ENCODE measurements at regions not wholly inside any gene's neighbourhood (a gene's known extent, or its start where the extent isn't known, plus 50 kb on each side); places are given as distances from the start of the nearest gene placed in this dataset.

DNA sequence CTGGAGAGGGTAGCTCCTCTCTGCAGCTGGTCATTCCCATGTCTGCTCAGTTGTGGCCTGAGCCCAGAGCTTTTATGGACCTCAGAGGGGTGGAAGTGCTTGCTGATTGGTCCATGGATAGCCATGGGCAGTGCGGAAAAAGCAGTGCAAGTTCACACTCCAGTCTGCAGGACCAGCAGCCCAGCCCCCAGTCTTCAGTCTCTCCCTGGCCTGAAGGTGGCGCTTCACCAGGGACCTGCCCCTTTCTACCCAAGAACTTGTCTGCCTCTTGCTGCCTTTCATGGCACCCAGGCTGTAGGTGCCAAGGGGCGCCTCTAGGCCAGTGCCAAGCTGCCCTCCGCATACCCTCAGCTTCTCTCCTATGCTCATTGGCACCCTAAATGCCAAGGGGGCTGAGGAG is 91.0 kb downstream of the TBXT start:
- no peak overlapping the region for H3K4me3 ChIP-seq (ENCODE audit: low read length)
- H3K9ac ChIP-seq (ENCODE audit: low read length): no peak overlapping the region
- no peaks in the 10 kb centered on the region for H3K9me3 ChIP-seq (ENCODE audit: control insufficient read depth, low read length)
- no peaks in the 10 kb centered on the region for H3K4me1 ChIP-seq (ENCODE audit: control insufficient read depth, insufficient read depth, low read length)
- H3K36me3 ChIP-seq (ENCODE audit: control insufficient read depth, insufficient read depth, low read length): no peaks in the 10 kb centered on the region
- H3K27me3 ChIP-seq (ENCODE audit: control insufficient read depth, insufficient read depth, low read length): no peaks in the 10 kb centered on the region

- Histone ChIP-seq H3K4me1 (ENCODE audit: control insufficient read depth, insufficient read depth, low read length) (no peaks in the 10 kb centered on the region), H3K9ac (ENCODE audit: low read length) (no peak overlapping the region), H3K36me3 (ENCODE audit: control insufficient read depth, insufficient read depth, low read length) (no peaks in the 10 kb centered on the region), H3K9me3 (ENCODE audit: control insufficient read depth, low read length) (no peaks in the 10 kb centered on the region), H3K4me3 (ENCODE audit: low read length) (no peak overlapping the region), H3K27me3 (ENCODE audit: control insufficient read depth, insufficient read depth, low read length) (no peaks in the 10 kb centered on the region)
Observed at GRCh38 chr6:166075925-166076324, 91.7 kb downstream of the TBXT start.

- Histone ChIP-seq H3K9ac (ENCODE audit: low read length) (no peak overlapping the region), H3K4me1 (ENCODE audit: control insufficient read depth, insufficient read depth, low read length) (no peaks in the 10 kb centered on the region), H3K27me3 (ENCODE audit: control insufficient read depth, insufficient read depth, low read length) (no peaks in the 10 kb centered on the region), H3K36me3 (ENCODE audit: control insufficient read depth, insufficient read depth, low read length) (no peaks in the 10 kb centered on the region), H3K4me3 (ENCODE audit: low read length) (no peak overlapping the region), H3K9me3 (ENCODE audit: control insufficient read depth, low read length) (no peaks in the 10 kb centered on the region)
Observed at GRCh38 chr6:166075186-166075585, 92.5 kb downstream of the TBXT start.

GRCh38 chr6:166073082-166073481 is 94.6 kb downstream of the TBXT start:
- Histone ChIP-seq H3K27me3 (ENCODE audit: control insufficient read depth, insufficient read depth, low read length) (no peaks in the 10 kb centered on the region), H3K9me3 (ENCODE audit: control insufficient read depth, low read length) (no peaks in the 10 kb centered on the region), H3K9ac (ENCODE audit: low read length) (no peak overlapping the region), H3K4me3 (ENCODE audit: low read length) (no peak overlapping the region), H3K4me1 (ENCODE audit: control insufficient read depth, insufficient read depth, low read length) (no peaks in the 10 kb centered on the region), H3K36me3 (ENCODE audit: control insufficient read depth, insufficient read depth, low read length) (no peaks in the 10 kb centered on the region)

DNA sequence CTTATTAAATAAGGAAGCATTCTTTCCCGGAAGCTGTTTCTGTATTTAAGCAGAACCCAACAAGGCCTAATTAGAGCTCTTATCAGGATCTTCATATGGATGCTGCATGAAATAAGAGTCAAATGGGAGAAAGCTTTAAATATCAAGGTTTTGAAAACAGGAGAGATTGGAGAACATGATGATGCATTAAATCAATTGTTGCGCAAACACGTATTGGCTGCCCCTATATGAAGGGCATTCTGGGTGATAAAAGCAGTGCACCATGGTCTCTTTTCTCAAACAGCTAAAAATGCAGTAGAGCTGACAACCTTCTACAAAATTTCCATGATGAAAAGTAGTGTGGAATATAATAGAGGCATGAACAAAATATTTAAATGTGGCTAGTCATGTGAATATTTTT is 98.9 kb downstream of the TBXT start:
- Histone ChIP-seq H3K27me3 (ENCODE audit: control insufficient read depth, insufficient read depth, low read length) (no peaks in the 10 kb centered on the region), H3K36me3 (ENCODE audit: control insufficient read depth, insufficient read depth, low read length) (no peaks in the 10 kb centered on the region), H3K4me1 (ENCODE audit: control insufficient read depth, insufficient read depth, low read length) (no peaks in the 10 kb centered on the region), H3K4me3 (ENCODE audit: low read length) (no peak overlapping the region), H3K9ac (ENCODE audit: low read length) (no peak overlapping the region), H3K9me3 (ENCODE audit: control insufficient read depth, low read length) (no peaks in the 10 kb centered on the region)

- Histone ChIP-seq H3K27me3 (ENCODE audit: control insufficient read depth, insufficient read depth, low read length) (no peaks in the 10 kb centered on the region), H3K4me1 (ENCODE audit: control insufficient read depth, insufficient read depth, low read length) (no peaks in the 10 kb centered on the region)
Observed at GRCh38 chr6:166058064-166058739, 109.4 kb downstream of the TBXT start.

GRCh38 chr6:166057431-166057830 is 110.2 kb downstream of the TBXT start:
- H3K4me1 ChIP-seq (ENCODE audit: control insufficient read depth, insufficient read depth, low read length): no peaks in the 10 kb centered on the region

More at GRCh38 chr6:166058064-166058739, 109.4 kb downstream of the TBXT start:
- Histone ChIP-seq H3K9ac (ENCODE audit: low read length) (no peak overlapping the region), H3K36me3 (ENCODE audit: control insufficient read depth, insufficient read depth, low read length) (no peaks in the 10 kb centered on the region), H3K4me3 (ENCODE audit: low read length) (no peak overlapping the region), H3K9me3 (ENCODE audit: control insufficient read depth, low read length) (no peaks in the 10 kb centered on the region)

GRCh38 chr6:166056637-166057036 is 111.0 kb downstream of the TBXT start:
- Histone ChIP-seq H3K4me1 (ENCODE audit: control insufficient read depth, insufficient read depth, low read length) (no peaks in the 10 kb centered on the region), H3K27me3 (ENCODE audit: control insufficient read depth, insufficient read depth, low read length) (no peaks in the 10 kb centered on the region), H3K4me3 (ENCODE audit: low read length) (no peak overlapping the region), H3K36me3 (ENCODE audit: control insufficient read depth, insufficient read depth, low read length) (no peaks in the 10 kb centered on the region), H3K9me3 (ENCODE audit: control insufficient read depth, low read length) (no peaks in the 10 kb centered on the region), H3K9ac (ENCODE audit: low read length) (no peak overlapping the region)

More at GRCh38 chr6:166057431-166057830, 110.2 kb downstream of the TBXT start:
- no peaks in the 10 kb centered on the region for H3K36me3 ChIP-seq (ENCODE audit: control insufficient read depth, insufficient read depth, low read length)
- H3K27me3 ChIP-seq (ENCODE audit: control insufficient read depth, insufficient read depth, low read length): no peaks in the 10 kb centered on the region
- H3K4me3 ChIP-seq (ENCODE audit: low read length): no peak overlapping the region
- H3K9ac ChIP-seq (ENCODE audit: low read length): no peak overlapping the region
- H3K9me3 ChIP-seq (ENCODE audit: control insufficient read depth, low read length): no peaks in the 10 kb centered on the region

- H3K36me3 ChIP-seq (ENCODE audit: control insufficient read depth, insufficient read depth, low read length): no peaks in the 10 kb centered on the region
- H3K9me3 ChIP-seq (ENCODE audit: control insufficient read depth, low read length): no peaks in the 10 kb centered on the region
- H3K9ac ChIP-seq (ENCODE audit: low read length): no peak overlapping the region
- no peaks in the 10 kb centered on the region for H3K27me3 ChIP-seq (ENCODE audit: control insufficient read depth, insufficient read depth, low read length)
- no peaks in the 10 kb centered on the region for H3K4me1 ChIP-seq (ENCODE audit: control insufficient read depth, insufficient read depth, low read length)
- no peak overlapping the region for H3K4me3 ChIP-seq (ENCODE audit: low read length)
Observed at GRCh38 chr6:166055801-166056200, 111.8 kb downstream of the TBXT start.

DNA sequence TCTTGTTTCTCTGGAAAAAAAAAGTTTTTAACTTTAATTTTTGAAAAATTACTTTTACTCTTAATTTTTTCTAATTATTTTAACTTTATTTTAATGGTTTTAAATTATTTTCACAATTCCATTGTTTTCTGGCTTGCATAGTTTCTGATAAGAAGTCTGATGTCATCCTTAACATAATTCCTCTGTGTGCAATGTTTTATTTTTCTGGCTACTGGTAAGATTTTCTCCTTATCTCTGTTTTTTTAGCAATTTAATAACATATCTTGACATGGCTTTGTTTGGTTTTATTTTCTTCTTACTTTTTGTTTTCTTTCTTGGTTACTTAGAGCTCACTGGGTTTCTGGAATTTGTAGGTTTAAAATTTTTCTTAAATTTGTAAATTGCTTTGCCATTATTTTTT is 114.8 kb downstream of the TBXT start:
- H3K36me3 ChIP-seq (ENCODE audit: control insufficient read depth, insufficient read depth, low read length): no peaks in the 10 kb centered on the region
- no peaks in the 10 kb centered on the region for H3K4me1 ChIP-seq (ENCODE audit: control insufficient read depth, insufficient read depth, low read length)
- no peaks in the 10 kb centered on the region for H3K27me3 ChIP-seq (ENCODE audit: control insufficient read depth, insufficient read depth, low read length)
- no peak overlapping the region for H3K4me3 ChIP-seq (ENCODE audit: low read length)
- H3K9me3 ChIP-seq (ENCODE audit: control insufficient read depth, low read length): no peaks in the 10 kb centered on the region
- no peak overlapping the region for H3K9ac ChIP-seq (ENCODE audit: low read length)

- H3K36me3 ChIP-seq (ENCODE audit: control insufficient read depth, insufficient read depth, low read length): no peaks in the 10 kb centered on the region
- H3K9ac ChIP-seq (ENCODE audit: low read length): no peak overlapping the region
- no peaks in the 10 kb centered on the region for H3K27me3 ChIP-seq (ENCODE audit: control insufficient read depth, insufficient read depth, low read length)
- H3K4me3 ChIP-seq (ENCODE audit: low read length): no peak overlapping the region
- peaks cover 5% of the 10 kb centered on the region for H3K4me1 ChIP-seq (ENCODE audit: control insufficient read depth, insufficient read depth, low read length)
- H3K9me3 ChIP-seq (ENCODE audit: control insufficient read depth, low read length): no peaks in the 10 kb centered on the region
Observed at GRCh38 chr6:166050559-166050958, 117.1 kb downstream of the TBXT start.

DNA sequence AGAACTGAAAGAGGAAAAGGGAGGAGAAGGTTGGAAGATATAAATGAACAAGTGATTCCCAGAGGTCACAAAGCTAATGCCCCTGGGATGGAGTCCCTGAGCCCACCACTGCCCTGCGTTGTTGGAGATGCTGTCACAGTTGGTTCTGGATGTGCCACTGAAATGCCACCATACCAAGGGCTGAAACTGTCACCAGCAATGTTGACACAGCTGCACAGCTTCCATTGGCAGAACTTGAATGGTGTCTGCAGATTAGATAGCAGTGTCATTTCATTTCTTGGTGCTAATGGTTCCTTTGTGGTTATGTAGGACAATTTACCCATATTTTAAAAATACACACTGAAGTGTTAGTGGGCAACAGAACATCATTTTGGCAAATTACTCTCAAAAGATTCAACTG is 120.7 kb downstream of the TBXT start:
- no peak overlapping the region for H3K9ac ChIP-seq (ENCODE audit: low read length)

DNA sequence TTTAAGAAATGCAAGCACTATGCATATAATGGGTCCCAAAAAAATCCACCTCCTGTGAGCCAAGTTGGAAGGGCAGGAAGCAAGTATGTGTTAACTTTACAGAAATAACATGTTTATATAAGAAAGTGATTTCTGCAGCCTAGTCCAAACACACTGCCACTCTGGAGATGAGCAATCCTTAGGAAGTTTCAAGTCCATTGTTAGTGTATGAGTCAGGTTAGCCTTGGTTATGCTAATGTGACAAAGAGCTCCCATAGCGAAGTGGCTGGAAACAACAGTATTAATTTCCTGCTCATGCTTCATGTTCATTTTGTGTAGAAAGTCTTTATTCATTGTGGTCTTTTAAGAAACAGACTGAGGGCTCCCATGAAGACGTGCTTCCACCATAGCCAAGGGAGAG is 121.4 kb downstream of the TBXT start:
- Histone ChIP-seq H3K9ac (ENCODE audit: low read length) (no peak overlapping the region), H3K4me1 (ENCODE audit: control insufficient read depth, insufficient read depth, low read length) (peaks cover 5% of the 10 kb centered on the region), H3K36me3 (ENCODE audit: control insufficient read depth, insufficient read depth, low read length) (no peaks in the 10 kb centered on the region), H3K9me3 (ENCODE audit: control insufficient read depth, low read length) (no peaks in the 10 kb centered on the region), H3K4me3 (ENCODE audit: low read length) (no peak overlapping the region), H3K27me3 (ENCODE audit: control insufficient read depth, insufficient read depth, low read length) (no peaks in the 10 kb centered on the region)

More for the DNA sequence above, 120.7 kb downstream of the TBXT start:
- no peak overlapping the region for H3K4me3 ChIP-seq (ENCODE audit: low read length)
- no peaks in the 10 kb centered on the region for H3K27me3 ChIP-seq (ENCODE audit: control insufficient read depth, insufficient read depth, low read length)
- H3K4me1 ChIP-seq (ENCODE audit: control insufficient read depth, insufficient read depth, low read length): peaks cover 5% of the 10 kb centered on the region
- no peaks in the 10 kb centered on the region for H3K36me3 ChIP-seq (ENCODE audit: control insufficient read depth, insufficient read depth, low read length)
- no peaks in the 10 kb centered on the region for H3K9me3 ChIP-seq (ENCODE audit: control insufficient read depth, low read length)
